ENCODE measurements at regions not wholly inside any gene's neighbourhood (a gene's known extent, or its start where the extent isn't known, plus 50 kb on each side); places are given as distances from the start of the nearest gene placed in this dataset.

DNA sequence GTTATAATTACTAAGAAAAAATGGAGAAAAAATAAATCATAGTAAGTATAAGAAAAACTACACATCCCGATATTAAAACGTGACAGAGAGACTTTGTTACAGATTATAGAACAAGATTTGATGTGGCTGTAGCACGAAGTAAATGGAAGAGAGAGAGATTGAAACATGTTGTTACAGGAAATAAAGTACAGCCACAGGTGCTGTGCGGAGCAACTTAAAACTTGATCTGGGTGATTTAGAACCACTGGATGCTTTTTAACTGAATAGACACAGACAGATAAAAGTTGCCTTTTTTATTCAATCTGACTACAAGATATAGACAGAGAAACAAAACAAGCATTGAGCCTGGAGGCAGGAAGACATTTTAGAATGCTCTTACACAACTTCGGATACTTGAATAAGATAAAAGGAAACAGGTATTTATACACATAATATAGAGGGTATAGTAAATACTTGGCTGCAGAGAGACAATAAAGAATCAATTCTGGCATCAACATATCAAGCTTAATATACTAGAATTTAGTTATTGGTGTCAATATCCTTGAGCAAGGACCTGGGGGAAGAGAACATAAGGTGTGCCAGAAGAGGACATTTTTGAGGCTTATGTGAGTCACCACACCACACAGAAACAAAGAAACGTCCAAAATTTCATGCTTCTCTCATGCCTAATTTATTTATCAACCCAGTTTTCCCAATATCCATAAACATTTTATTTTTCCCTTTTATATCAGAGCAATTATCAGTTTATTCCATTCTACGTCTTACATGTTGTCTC is 548.5 kb downstream of the SLITRK1 start:
- no peak overlapping the region for H3K27ac ChIP-seq (ENCODE audit: control insufficient read depth, insufficient read depth)
- BruUV-seq (replicated peaks): no TSS peak
- RAD21 ChIA-PET (ENCODE audit: unreplicated experiment): no interaction called here
- H4K20me1 ChIP-seq (ENCODE audit: control insufficient read depth, insufficient read depth): no peaks in the 10 kb centered on the region
- DNase-seq (ENCODE audit: low read depth, low spot score) (no peak), FAIRE-seq (no peak), ATAC-seq (no peak)
- 26% methylated on average over 7 of the region's 7 CpGs for WGBS (ENCODE audit: insufficient coverage, insufficient replicate concordance, low lambda C conversion rate, missing lambda C conversion rate)
- SMC1A ChIA-PET (ENCODE audit: uncharacterized antibody, unreplicated experiment): interaction anchor here (0.7 kb wide), 1 partner anchor 36 kb away, joined by 3 read pairs; no protein-coding TSS in a partner anchor
- POLR2A ChIA-PET: no interaction called here
- H3K79me2 ChIP-seq (ENCODE audit: control insufficient read depth, insufficient read depth, low read length): no peaks in the 10 kb centered on the region
- no peak overlapping the region for H3K4me2 ChIP-seq (ENCODE audit: control insufficient read depth, insufficient read depth)
- TF ChIP-seq MYC (IDR thresholded peaks at IDR 0.05; ENCODE audit: insufficient read depth, insufficient read length, insufficient replicate concordance, low read length, severe bottlenecking) (no peak), CHD2 (IDR thresholded peaks at IDR 0.05; ENCODE audit: borderline replicate concordance, low read depth, low read length) (no peak), MEF2B (IDR thresholded peaks at IDR 0.05; ENCODE audit: partially characterized antibody, poor library complexity, severe bottlenecking) (no peak), CBFB (IDR thresholded peaks at IDR 0.05; ENCODE audit: low read depth) (no peak), ETV6 (conservative IDR thresholded peaks at IDR 0.05 in 1 of 2, IDR thresholded peaks at IDR 0.05 in 1 of 2; ENCODE audit: borderline replicate concordance in 1 of 2, low read depth in 1 of 2) (no peak)
- TF ChIP-seq, protein P1, sequence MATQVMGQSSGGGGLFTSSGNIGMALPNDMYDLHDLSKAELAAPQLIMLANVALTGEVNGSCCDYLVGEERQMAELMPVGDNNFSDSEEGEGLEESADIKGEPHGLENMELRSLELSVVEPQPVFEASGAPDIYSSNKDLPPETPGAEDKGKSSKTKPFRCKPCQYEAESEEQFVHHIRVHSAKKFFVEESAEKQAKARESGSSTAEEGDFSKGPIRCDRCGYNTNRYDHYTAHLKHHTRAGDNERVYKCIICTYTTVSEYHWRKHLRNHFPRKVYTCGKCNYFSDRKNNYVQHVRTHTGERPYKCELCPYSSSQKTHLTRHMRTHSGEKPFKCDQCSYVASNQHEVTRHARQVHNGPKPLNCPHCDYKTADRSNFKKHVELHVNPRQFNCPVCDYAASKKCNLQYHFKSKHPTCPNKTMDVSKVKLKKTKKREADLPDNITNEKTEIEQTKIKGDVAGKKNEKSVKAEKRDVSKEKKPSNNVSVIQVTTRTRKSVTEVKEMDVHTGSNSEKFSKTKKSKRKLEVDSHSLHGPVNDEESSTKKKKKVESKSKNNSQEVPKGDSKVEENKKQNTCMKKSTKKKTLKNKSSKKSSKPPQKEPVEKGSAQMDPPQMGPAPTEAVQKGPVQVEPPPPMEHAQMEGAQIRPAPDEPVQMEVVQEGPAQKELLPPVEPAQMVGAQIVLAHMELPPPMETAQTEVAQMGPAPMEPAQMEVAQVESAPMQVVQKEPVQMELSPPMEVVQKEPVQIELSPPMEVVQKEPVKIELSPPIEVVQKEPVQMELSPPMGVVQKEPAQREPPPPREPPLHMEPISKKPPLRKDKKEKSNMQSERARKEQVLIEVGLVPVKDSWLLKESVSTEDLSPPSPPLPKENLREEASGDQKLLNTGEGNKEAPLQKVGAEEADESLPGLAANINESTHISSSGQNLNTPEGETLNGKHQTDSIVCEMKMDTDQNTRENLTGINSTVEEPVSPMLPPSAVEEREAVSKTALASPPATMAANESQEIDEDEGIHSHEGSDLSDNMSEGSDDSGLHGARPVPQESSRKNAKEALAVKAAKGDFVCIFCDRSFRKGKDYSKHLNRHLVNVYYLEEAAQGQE (IDR thresholded peaks at IDR 0.05; ENCODE audit: low read depth, low read length): no peak
- CTCF ChIA-PET: no interaction called here
- no peaks in the 10 kb centered on the region for H3K27me3 ChIP-seq (replicated peaks in 1 of 2; ENCODE audit: control insufficient read depth in 2 of 2, insufficient read depth in 2 of 2, low read length in 1 of 2)
- no peaks in the 10 kb centered on the region for H3K4me1 ChIP-seq (ENCODE audit: control insufficient read depth, insufficient read depth, low read length)
- H3K9ac ChIP-seq (ENCODE audit: control insufficient read depth, insufficient read depth, low read length): no peak overlapping the region
- H2AFZ ChIP-seq (ENCODE audit: control insufficient read depth, low read depth, low read length): no peak overlapping the region
- in situ Hi-C loops (cut with MboI) (no loop called here), intact Hi-C loops (cut with micrococcal nuclease; ENCODE audit: unreplicated experiment) (no loop called here)
- no peaks in the 10 kb centered on the region for H3K36me3 ChIP-seq (ENCODE audit: control insufficient read depth in 2 of 2, insufficient read depth in 2 of 2, low read length in 1 of 2)
- H3K9me3 ChIP-seq (replicated peaks; ENCODE audit: control insufficient read depth, insufficient read depth, low read length): no peaks in the 10 kb centered on the region
- no peak overlapping the region for H3K4me3 ChIP-seq

All from GM12878 (cell line).